ENCODE measurements at regions not wholly inside any gene's neighbourhood (a gene's known extent, or its start where the extent isn't known, plus 50 kb on each side); places are given as distances from the start of the nearest gene placed in this dataset.

DNA sequence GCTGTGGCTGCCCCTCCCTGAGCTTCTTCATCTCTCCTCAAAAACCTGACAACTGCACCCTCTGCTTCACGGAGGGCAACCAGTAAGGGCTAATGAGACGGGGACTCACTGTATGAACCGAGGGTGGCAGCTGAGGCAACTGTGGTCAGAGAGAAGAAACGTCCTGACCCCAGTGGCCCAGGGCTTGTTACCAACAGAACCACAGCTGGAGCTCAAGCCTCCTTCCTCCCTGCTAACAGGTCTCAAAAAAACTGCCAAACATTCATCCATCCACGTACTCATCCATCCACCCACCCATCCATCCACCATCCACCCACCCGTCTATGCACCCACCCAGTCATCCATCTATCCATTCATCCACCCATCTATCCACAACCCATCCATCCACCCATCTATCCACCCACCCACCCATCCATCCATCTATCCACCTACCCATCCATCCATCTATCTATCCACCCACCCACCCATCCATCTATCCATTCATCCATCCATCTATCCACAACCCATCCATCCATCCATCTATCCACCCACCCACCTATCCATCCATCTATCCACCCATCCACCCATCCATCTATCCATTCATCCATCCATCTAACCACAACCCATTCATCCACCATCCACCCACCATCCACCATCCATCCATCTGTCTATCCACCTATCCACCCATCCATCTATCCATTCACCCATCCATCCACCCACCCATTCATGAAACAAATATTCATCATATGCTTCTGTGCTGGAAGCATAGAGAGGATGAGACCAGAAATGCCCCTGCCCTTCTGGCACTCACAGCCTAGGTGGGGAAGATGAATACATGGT lies 111.7 kb downstream of the PDGFA start:
- no peak overlapping the region for H3K4me3 ChIP-seq
- no peaks in the 10 kb centered on the region for H3K9me3 ChIP-seq
- 84 to 94% methylated on average over 2 to 6 of the region's 6 CpGs for WGBS, 2 donors (ENCODE audit: low coverage in 1 of 2)
- no peak for DNase-seq
- intact Hi-C loops (cut with DNase I; ENCODE audit: low total_unique reads) (no loop called here), in situ Hi-C loops (cut with MboI; ENCODE audit: low pct_ligation_motif_present in 1 of 4, low pct_unique_long_range_greater_than_20kb in 1 of 4, low sequenced_read_pairs in 3 of 4) (no loop called here)
- no peaks in the 10 kb centered on the region for H3K36me3 ChIP-seq
- H3K4me1 ChIP-seq = no peaks in the 10 kb centered on the region
- no peak overlapping the region for H3K27ac ChIP-seq
- peaks cover 2% of the 10 kb centered on the region for H3K27me3 ChIP-seq
- no peak for TF ChIP-seq POLR2A (IDR thresholded peaks at IDR 0.05)
- no peak for TF ChIP-seq EP300 (IDR thresholded peaks at IDR 0.05; ENCODE audit: low read depth)
- TF ChIP-seq, protein P1, sequence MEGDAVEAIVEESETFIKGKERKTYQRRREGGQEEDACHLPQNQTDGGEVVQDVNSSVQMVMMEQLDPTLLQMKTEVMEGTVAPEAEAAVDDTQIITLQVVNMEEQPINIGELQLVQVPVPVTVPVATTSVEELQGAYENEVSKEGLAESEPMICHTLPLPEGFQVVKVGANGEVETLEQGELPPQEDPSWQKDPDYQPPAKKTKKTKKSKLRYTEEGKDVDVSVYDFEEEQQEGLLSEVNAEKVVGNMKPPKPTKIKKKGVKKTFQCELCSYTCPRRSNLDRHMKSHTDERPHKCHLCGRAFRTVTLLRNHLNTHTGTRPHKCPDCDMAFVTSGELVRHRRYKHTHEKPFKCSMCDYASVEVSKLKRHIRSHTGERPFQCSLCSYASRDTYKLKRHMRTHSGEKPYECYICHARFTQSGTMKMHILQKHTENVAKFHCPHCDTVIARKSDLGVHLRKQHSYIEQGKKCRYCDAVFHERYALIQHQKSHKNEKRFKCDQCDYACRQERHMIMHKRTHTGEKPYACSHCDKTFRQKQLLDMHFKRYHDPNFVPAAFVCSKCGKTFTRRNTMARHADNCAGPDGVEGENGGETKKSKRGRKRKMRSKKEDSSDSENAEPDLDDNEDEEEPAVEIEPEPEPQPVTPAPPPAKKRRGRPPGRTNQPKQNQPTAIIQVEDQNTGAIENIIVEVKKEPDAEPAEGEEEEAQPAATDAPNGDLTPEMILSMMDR (IDR thresholded peaks at IDR 0.05) = no peak
- TF ChIP-seq POLR2AphosphoS5 (IDR thresholded peaks at IDR 0.05) = no peak

DNA sequence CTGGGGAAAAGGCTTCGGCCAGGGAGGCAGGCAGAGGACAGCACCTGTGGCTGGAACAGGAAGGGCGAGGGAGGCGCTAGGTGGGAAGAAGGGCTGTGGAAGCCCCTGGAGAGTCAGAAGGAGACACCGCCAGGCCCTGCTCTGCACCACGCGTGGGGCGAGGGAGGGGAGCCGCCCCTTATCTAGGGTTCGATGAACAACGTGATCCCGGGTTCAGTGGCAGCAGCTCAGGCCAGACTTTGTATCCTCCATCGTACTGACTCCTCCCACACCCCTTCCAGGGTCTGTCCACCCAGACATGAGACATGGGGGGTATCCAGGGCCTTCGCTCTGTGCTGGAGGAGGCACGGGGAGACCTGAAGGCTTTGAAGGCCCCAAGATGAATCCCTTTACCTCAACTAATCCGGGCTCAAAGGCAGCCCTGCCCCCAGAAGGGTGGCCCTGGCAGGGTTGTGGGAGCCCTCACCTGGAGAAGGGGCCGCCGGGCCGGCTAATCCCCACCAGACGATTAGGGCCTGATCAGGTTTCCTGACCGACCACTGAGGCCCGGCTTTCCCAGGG lies 110.8 kb downstream of the PDGFA start:
- H3K9me3 ChIP-seq = no peaks in the 10 kb centered on the region

DNA sequence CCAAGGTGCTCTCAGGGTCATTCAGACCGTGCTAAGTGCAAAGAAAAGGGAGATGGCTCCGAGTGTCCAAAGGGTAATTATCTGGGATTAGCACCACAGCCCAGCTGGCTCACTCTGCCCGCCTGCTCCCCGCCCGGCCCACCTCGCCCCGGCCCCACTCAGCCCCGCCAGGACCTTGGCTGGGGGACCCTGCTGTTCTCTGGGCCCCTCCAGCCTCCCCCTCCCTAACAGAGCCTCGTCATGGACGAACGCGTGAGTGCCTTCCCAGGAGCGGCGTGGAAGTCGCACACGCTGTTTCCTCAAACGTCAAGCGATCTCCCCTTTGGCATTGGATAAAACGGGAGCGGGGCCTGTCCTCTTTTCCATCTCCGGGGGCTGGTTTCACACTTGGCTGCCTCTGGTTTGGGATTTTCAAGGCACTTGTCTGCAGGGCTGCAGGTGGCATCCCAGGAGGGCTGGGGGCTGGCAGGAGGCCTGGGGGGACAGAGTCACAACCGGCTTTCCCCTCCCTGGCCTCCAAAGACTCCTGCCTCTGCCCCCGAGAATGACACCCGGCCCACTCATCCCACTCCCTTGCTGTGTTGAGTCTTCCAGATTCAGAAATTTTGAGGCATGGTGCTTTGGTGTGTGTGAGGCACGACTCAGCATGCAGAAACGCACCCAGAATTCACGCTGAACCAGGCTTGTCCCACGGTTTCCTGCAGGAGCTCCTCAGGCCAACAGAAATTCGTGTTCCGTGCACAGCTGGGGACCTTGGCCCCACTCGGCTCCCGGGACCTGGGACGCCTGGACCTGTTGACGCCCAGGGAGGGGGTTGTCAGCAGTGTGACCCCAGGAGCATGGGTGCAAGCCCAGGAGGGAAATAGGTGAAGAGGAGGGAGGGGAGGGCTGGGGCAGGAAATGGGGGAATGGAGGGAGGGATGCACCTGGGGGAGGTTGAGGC lies 110.0 kb downstream of the PDGFA start:
- Histone ChIP-seq H3K4me3 (no peak overlapping the region), H3K9me3 (no peaks in the 10 kb centered on the region), H3K36me3 (no peaks in the 10 kb centered on the region), H3K4me1 (no peaks in the 10 kb centered on the region), H3K27me3 (peaks cover 2% of the 10 kb centered on the region), H3K27ac (no peak overlapping the region)
- TF ChIP-seq, protein P1 (IDR thresholded peaks at IDR 0.05) = no peak
- no peak for TF ChIP-seq POLR2A (IDR thresholded peaks at IDR 0.05)
- TF ChIP-seq POLR2AphosphoS5 (IDR thresholded peaks at IDR 0.05) = no peak
- TF ChIP-seq EP300 (IDR thresholded peaks at IDR 0.05; ENCODE audit: low read depth) = no peak
- intact Hi-C loops (cut with DNase I; ENCODE audit: low total_unique reads) = loop anchor here (10.0 kb wide), 1 partner anchor 55 kb away; no protein-coding TSS in a partner anchor
- no peak for DNase-seq
- in situ Hi-C loops (cut with MboI; ENCODE audit: low pct_ligation_motif_present in 1 of 4, low pct_unique_long_range_greater_than_20kb in 1 of 4, low sequenced_read_pairs in 3 of 4) = no loop called here
- WGBS, 2 donors (ENCODE audit: low coverage in 1 of 2) = 60 to 72% methylated on average over 3 to 34 of the region's 34 CpGs

More for the DNA sequence above, 110.8 kb downstream of the PDGFA start:
- DNase-seq = no peak
- 84% methylated on average over 14 of the region's 21 CpGs; no CpG with 5 or more reads in 1 of the 2 donors for WGBS, 2 donors (ENCODE audit: low coverage in 1 of 2)
- intact Hi-C loops (cut with DNase I; ENCODE audit: low total_unique reads) = no loop called here
- in situ Hi-C loops (cut with MboI; ENCODE audit: low pct_ligation_motif_present in 1 of 4, low pct_unique_long_range_greater_than_20kb in 1 of 4, low sequenced_read_pairs in 3 of 4) = no loop called here
- H3K27ac ChIP-seq = no peak overlapping the region
- H3K27me3 ChIP-seq = peaks cover 2% of the 10 kb centered on the region
- no peaks in the 10 kb centered on the region for H3K4me1 ChIP-seq
- TF ChIP-seq, protein P1 (IDR thresholded peaks at IDR 0.05) = no peak
- no peak for TF ChIP-seq EP300 (IDR thresholded peaks at IDR 0.05; ENCODE audit: low read depth)
- TF ChIP-seq POLR2AphosphoS5 (IDR thresholded peaks at IDR 0.05) = no peak
- no peak for TF ChIP-seq POLR2A (IDR thresholded peaks at IDR 0.05)
- H3K36me3 ChIP-seq = no peaks in the 10 kb centered on the region
- no peak overlapping the region for H3K4me3 ChIP-seq

All from transverse colon (tissue), 4 donors.